PC-3 (cell line): ENCODE measurements at regions not wholly inside any gene's neighbourhood (a gene's known extent, or its start where the extent isn't known, plus 50 kb on each side); places are given as distances from the start of the nearest gene placed in this dataset.

Experiments used
- ATAC-seq: fragments of 200-7000 bp; cut with Tn5 transposase; 2 replicates; pipeline ENCODE4 v1.9.1; 2020; ENCODE audit warnings: mild to moderate bottlenecking, moderate library complexity
- BruUV-seq: library from RNA; stranded (reverse); fragments of 400-500 nt; replicated peaks from 2 replicates; lab custom pipeline; 2021; lab: Mats Ljungman, UMichigan
- CTCF ChIA-PET: fragments of 300-600 bp; sonication (Branson Sonifier 250); formaldehyde crosslinking; loops from one replicate; lab custom pipeline; 2022; ENCODE audit warnings: antibody characterized with exemption; lab: Charles Lee
- POLR2A ChIA-PET: fragments of 300-600 bp; sonication (Branson Sonifier 250); formaldehyde crosslinking; loops from one replicate; lab custom pipeline; 2022; ENCODE audit warnings: antibody characterized with exemption; ENCODE audit not compliant: unreplicated experiment; lab: Charles Lee
- DNase-seq: peaks from one replicate; pipeline ENCODE4 v3.0.0-alpha.2; 2015
- H2AFZ ChIP-seq: fragments of 300-600 bp; sonication (generic); 2 replicates; pipeline ENCODE4 v1.6.0; 2016; ENCODE audit warnings: antibody characterized with exemption, low read length
- H3F3A ChIP-seq: fragments of 300-600 bp; sonication (generic); one replicate; pipeline ENCODE4 v1.6.0; 2017; ENCODE audit warnings: antibody characterized with exemption, low read length, control low read depth, mild to moderate bottlenecking; ENCODE audit not compliant: unreplicated experiment
- H3K27ac ChIP-seq: fragments of 300-600 bp; sonication (generic); 2 replicates; pipeline ENCODE4 v1.5.1; 2016; ENCODE audit warnings: mild to moderate bottlenecking, low read length
- H3K27me3 ChIP-seq: fragments of 300-600 bp; sonication (generic); 2 replicates; pipeline ENCODE4 v1.6.1; 2016; ENCODE audit warnings: low read length, mixed read lengths
- H3K36me3 ChIP-seq: fragments of 300-600 bp; sonication (generic); 2 replicates; pipeline ENCODE4 v1.6.1; 2016; ENCODE audit warnings: low read depth, mixed run types, low read length, mixed read lengths
- H3K4me1 ChIP-seq: fragments of 300-600 bp; sonication (generic); 2 replicates; pipeline ENCODE4 v1.5.1; 2016; ENCODE audit warnings: low read length; ENCODE audit not compliant: insufficient read depth
- H3K4me2 ChIP-seq: fragments of 300-600 bp; sonication (generic); 2 replicates; pipeline ENCODE4 v1.6.0; 2016; ENCODE audit warnings: low read length
- H3K4me3 ChIP-seq: fragments of 300-600 bp; sonication (generic); 2 replicates; pipeline ENCODE4 v1.5.1; 2016; ENCODE audit warnings: mild to moderate bottlenecking, low read length, mixed read lengths
- H3K79me2 ChIP-seq: fragments of 300-600 bp; sonication (generic); 2 replicates; pipeline ENCODE4 v1.6.1; 2017; ENCODE audit warnings: low read length, mixed read lengths
- H3K9ac ChIP-seq: fragments of 300-600 bp; sonication (generic); 2 replicates; pipeline ENCODE4 v1.6.0; 2016; ENCODE audit warnings: mild to moderate bottlenecking, low read length
- H3K9me2 ChIP-seq: fragments of 300-600 bp; sonication (generic); replicated peaks from 2 replicates; pipeline ENCODE4 v1.6.1; 2016; ENCODE audit warnings: mixed run types, low read length, mixed read lengths
- H3K9me3 ChIP-seq: fragments of 300-600 bp; sonication (generic); 2 replicates; pipeline ENCODE4 v1.6.1; 2016; ENCODE audit warnings: low read length, mixed read lengths
- H4K20me1 ChIP-seq: fragments of 300-600 bp; sonication (generic); 2 replicates; pipeline ENCODE4 v1.6.1; 2016; ENCODE audit warnings: low read length, mixed read lengths
- CTCF ChIP-seq: fragments of 300-600 bp; sonication (generic); conservative IDR thresholded peaks from 2 replicates; pipeline ENCODE4 v1.5.1; 2017; ENCODE audit warnings: antibody characterized with exemption, low read depth, mild to moderate bottlenecking, low read length
- EZH2 ChIP-seq: fragments of 300-600 bp; sonication (generic); IDR thresholded peaks from one replicate; pipeline ENCODE4 v1.6.1; 2017; ENCODE audit warnings: antibody characterized with exemption, mild to moderate bottlenecking, low read length; ENCODE audit not compliant: unreplicated experiment
- EZH2phosphoT487 ChIP-seq: fragments of 300-600 bp; sonication (generic); IDR thresholded peaks from 2 replicates; pipeline ENCODE4 v1.6.1; 2018; ENCODE audit warnings: mild to moderate bottlenecking, antibody characterized with exemption, low read length, borderline replicate concordance
- intact Hi-C: fragments of 100-400 bp; cut with micrococcal nuclease; formaldehyde crosslinking; loops from 2 replicates; pipeline ENCODE4 v1.9.0; 2023

DNA sequence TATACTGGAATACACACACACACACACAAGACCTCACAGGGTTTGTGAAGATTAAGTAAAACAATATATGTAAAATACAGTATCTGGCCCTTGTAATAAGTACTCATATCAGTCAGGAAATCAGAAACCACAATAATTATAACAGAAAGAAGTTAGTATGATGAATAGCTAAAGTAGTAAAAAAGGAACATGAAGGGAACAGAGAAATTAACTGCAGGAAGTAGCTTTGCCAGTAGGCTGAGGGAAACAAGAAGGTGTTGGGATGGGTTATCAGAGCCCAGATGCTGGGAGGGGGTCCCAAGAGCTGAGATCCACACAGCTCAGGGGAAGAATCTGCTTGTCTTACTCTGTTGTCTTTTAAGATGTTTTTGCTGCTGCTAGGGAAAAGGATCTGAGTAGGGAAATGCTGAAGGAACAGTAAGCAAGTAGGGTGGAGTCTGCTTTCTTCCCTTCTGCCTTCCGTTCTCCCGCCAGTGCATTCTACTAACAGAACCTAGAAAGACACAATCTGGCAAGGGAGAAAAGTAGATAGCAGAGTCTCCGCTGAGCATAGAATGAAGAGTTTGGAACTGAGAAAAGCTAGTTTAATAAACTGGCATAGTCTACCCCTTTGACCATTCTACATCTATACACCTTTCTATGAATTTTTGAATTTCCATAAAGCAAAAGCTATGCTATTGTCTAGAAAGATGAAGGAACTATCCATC is 55.3 kb upstream of the ALDH1A1 start:
- ChIA-PET CTCF (interaction anchor here (0.6 kb wide), 1 partner anchor 150 kb away, joined by 5 read pairs; no protein-coding TSS in a partner anchor), POLR2A (no interaction called here)
- ATAC-seq: no peak
- no peak for DNase-seq
- Histone ChIP-seq H4K20me1 (no peaks in the 10 kb centered on the region), H3K4me1 (no peaks in the 10 kb centered on the region), H2AFZ (no peak overlapping the region), H3K9me2 (no peaks in the 10 kb centered on the region), H3K9ac (no peak overlapping the region), H3K27ac (no peak overlapping the region), H3K36me3 (no peaks in the 10 kb centered on the region), H3K9me3 (no peaks in the 10 kb centered on the region), H3K27me3 (peaks cover 48% of the 10 kb centered on the region), H3F3A (no peaks in the 10 kb centered on the region), H3K79me2 (no peaks in the 10 kb centered on the region), H3K4me2 (no peak overlapping the region), H3K4me3 (no peak overlapping the region)
- intact Hi-C loops: no loop called here
- TF ChIP-seq CTCF: no peak
- no TSS peak for BruUV-seq

- Histone ChIP-seq H3K9me3 (no peaks in the 10 kb centered on the region), H3K79me2 (no peaks in the 10 kb centered on the region), H3K27ac (no peak overlapping the region), H3K9me2 (no peaks in the 10 kb centered on the region), H2AFZ (no peak overlapping the region), H3K4me3 (no peak overlapping the region), H3K4me1 (no peaks in the 10 kb centered on the region), H3K9ac (no peak overlapping the region), H4K20me1 (no peaks in the 10 kb centered on the region), H3F3A (no peaks in the 10 kb centered on the region), H3K27me3 (peaks cover 45% of the 10 kb centered on the region), H3K36me3 (no peaks in the 10 kb centered on the region), H3K4me2 (no peak overlapping the region)
- DNase-seq: no peak
- intact Hi-C loops: no loop called here
- ChIA-PET POLR2A (no interaction called here), CTCF (no interaction called here)
- no peak for ATAC-seq
- BruUV-seq: no TSS peak
- no peak for TF ChIP-seq EZH2
- no peak for TF ChIP-seq CTCF
- TF ChIP-seq EZH2phosphoT487: no peak
These were observed 54.1 kb upstream of the ALDH1A1 start for GRCh38 chr9:73006986-73007385.
